ENCODE measurements at regions not wholly inside any gene's neighbourhood (a gene's known extent, or its start where the extent isn't known, plus 50 kb on each side); places are given as distances from the start of the nearest gene placed in this dataset.

- Mint-ChIP-seq H3K27ac (no peak overlapping the region), H3K4me3 (no peak overlapping the region), H3K4me1 (peaks cover 1% of the 10 kb centered on the region), H3K9me3 (ENCODE audit: insufficient read depth) (no peaks in the 10 kb centered on the region), H3K27me3 (no peaks in the 10 kb centered on the region)
- POLR2A ChIA-PET: no interaction called here
- no peaks in the 10 kb centered on the region for H3K4me1 ChIP-seq (ENCODE audit: control insufficient read depth in 2 of 2, insufficient read depth in 2 of 2, low read length in 2 of 2)
- intact Hi-C loops (cut with micrococcal nuclease): no loop called here
- CTCF ChIA-PET: no interaction called here
- DNase-seq (no peak), ATAC-seq (ENCODE audit: low read depth) (no peak)
- no peaks in the 10 kb centered on the region for H4K20me1 ChIP-seq (ENCODE audit: control insufficient read depth, insufficient read depth, low read length, poor library complexity, severe bottlenecking)
- no peak overlapping the region for H3K27ac ChIP-seq (ENCODE audit: low read length in 2 of 2)
- H3K27me3 ChIP-seq (replicated peaks in 1 of 4; ENCODE audit: control extremely low read depth in 1 of 4, control insufficient read depth in 3 of 4, insufficient read depth in 4 of 4, low read length in 3 of 4): no peaks in the 10 kb centered on the region
- 100% methylated on average over 2 of the region's 2 CpGs for WGBS (ENCODE audit: insufficient coverage)
- H3K4me2 ChIP-seq (replicated peaks; ENCODE audit: low read depth, low read length, poor library complexity, severe bottlenecking): no peak overlapping the region
- no peaks in the 10 kb centered on the region for H3K9me3 ChIP-seq (ENCODE audit: control extremely low read depth in 1 of 3, control insufficient read depth in 2 of 3, insufficient read depth in 1 of 3, low read length in 2 of 3)
- no peaks in the 10 kb centered on the region for H3K79me2 ChIP-seq (ENCODE audit: control insufficient read depth, insufficient read depth, low read length)
- no peak overlapping the region for H3K9ac ChIP-seq (ENCODE audit: low read length)
- no peaks in the 10 kb centered on the region for H3K36me3 ChIP-seq (replicated peaks in 1 of 2; ENCODE audit: control extremely low read depth in 1 of 2, control insufficient read depth in 1 of 2, extremely low read depth in 1 of 2, insufficient read depth in 2 of 2, low read length in 1 of 2)
- no peak overlapping the region for H3K4me3 ChIP-seq (ENCODE audit: control extremely low read depth in 1 of 5, extremely low read depth in 1 of 5, insufficient read depth in 1 of 5, low read depth in 2 of 5, low read length in 4 of 5)
- TF ChIP-seq EZH2 (IDR thresholded peaks at IDR 0.05; ENCODE audit: borderline replicate concordance, insufficient read depth, low read depth, low read length, poor library complexity, severe bottlenecking): no peak
- TF ChIP-seq, protein P1, sequence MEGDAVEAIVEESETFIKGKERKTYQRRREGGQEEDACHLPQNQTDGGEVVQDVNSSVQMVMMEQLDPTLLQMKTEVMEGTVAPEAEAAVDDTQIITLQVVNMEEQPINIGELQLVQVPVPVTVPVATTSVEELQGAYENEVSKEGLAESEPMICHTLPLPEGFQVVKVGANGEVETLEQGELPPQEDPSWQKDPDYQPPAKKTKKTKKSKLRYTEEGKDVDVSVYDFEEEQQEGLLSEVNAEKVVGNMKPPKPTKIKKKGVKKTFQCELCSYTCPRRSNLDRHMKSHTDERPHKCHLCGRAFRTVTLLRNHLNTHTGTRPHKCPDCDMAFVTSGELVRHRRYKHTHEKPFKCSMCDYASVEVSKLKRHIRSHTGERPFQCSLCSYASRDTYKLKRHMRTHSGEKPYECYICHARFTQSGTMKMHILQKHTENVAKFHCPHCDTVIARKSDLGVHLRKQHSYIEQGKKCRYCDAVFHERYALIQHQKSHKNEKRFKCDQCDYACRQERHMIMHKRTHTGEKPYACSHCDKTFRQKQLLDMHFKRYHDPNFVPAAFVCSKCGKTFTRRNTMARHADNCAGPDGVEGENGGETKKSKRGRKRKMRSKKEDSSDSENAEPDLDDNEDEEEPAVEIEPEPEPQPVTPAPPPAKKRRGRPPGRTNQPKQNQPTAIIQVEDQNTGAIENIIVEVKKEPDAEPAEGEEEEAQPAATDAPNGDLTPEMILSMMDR (IDR thresholded peaks at IDR 0.05): no peak
- H2AFZ ChIP-seq (ENCODE audit: insufficient read depth, low read depth, low read length, poor library complexity, severe bottlenecking): no peak overlapping the region
Measured at GRCh38 chr21:28459193-28459592, 533.5 kb downstream of the LTN1 start.

DNA sequence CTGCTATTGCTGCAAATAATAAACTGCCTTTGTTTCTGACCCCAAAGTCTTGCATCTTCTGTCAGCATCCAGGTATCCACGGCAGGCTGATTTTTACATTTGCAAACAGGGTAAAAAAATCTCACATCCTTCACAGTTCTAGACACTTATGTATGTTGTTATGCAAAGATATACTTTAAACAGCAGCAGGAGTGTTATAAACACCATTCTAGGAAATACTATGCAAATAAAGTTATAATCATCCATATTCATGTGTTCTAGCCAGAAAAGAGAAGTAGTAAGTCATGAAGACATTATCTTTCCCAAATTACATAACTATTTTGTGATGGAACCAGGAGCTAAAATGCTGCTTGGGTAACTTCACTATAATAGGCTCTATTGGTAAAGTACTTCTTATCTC lies 534.2 kb downstream of the LTN1 start:
- intact Hi-C loops (cut with micrococcal nuclease): no loop called here
- H3K36me3 ChIP-seq (replicated peaks in 1 of 2; ENCODE audit: control extremely low read depth in 1 of 2, control insufficient read depth in 1 of 2, extremely low read depth in 1 of 2, insufficient read depth in 2 of 2, low read length in 1 of 2): no peaks in the 10 kb centered on the region
- no peak overlapping the region for H3K27ac ChIP-seq (ENCODE audit: low read length in 2 of 2)
- H3K4me3 ChIP-seq (ENCODE audit: control extremely low read depth in 1 of 5, extremely low read depth in 1 of 5, insufficient read depth in 1 of 5, low read depth in 2 of 5, low read length in 4 of 5): no peak overlapping the region
- H3K9me3 Mint-ChIP-seq (ENCODE audit: insufficient read depth): no peaks in the 10 kb centered on the region
- H3K27me3 Mint-ChIP-seq: no peaks in the 10 kb centered on the region
- TF ChIP-seq EZH2 (IDR thresholded peaks at IDR 0.05; ENCODE audit: borderline replicate concordance, insufficient read depth, low read depth, low read length, poor library complexity, severe bottlenecking): no peak
- TF ChIP-seq, protein P1 (IDR thresholded peaks at IDR 0.05): no peak
- H3K79me2 ChIP-seq (ENCODE audit: control insufficient read depth, insufficient read depth, low read length): no peaks in the 10 kb centered on the region
- no CpG with 5 or more reads among the region's 1 CpG for WGBS (ENCODE audit: insufficient coverage)
- H3K27me3 ChIP-seq (replicated peaks in 1 of 4; ENCODE audit: control extremely low read depth in 1 of 4, control insufficient read depth in 3 of 4, insufficient read depth in 4 of 4, low read length in 3 of 4): no peaks in the 10 kb centered on the region
- H2AFZ ChIP-seq (ENCODE audit: insufficient read depth, low read depth, low read length, poor library complexity, severe bottlenecking): no peak overlapping the region
- H3K27ac Mint-ChIP-seq: no peak overlapping the region
- no peak for ATAC-seq (ENCODE audit: low read depth)
- H3K4me1 ChIP-seq (ENCODE audit: control insufficient read depth in 2 of 2, insufficient read depth in 2 of 2, low read length in 2 of 2): no peaks in the 10 kb centered on the region
- DNase-seq: no peak
- peaks cover 1% of the 10 kb centered on the region for H3K4me1 Mint-ChIP-seq
- no peaks in the 10 kb centered on the region for H4K20me1 ChIP-seq (ENCODE audit: control insufficient read depth, insufficient read depth, low read length, poor library complexity, severe bottlenecking)
- CTCF ChIA-PET: no interaction called here
- no peaks in the 10 kb centered on the region for H3K9me3 ChIP-seq (ENCODE audit: control extremely low read depth in 1 of 3, control insufficient read depth in 2 of 3, insufficient read depth in 1 of 3, low read length in 2 of 3)
- no peak overlapping the region for H3K4me3 Mint-ChIP-seq
- POLR2A ChIA-PET: no interaction called here
- H3K9ac ChIP-seq (ENCODE audit: low read length): no peak overlapping the region
- no peak overlapping the region for H3K4me2 ChIP-seq (replicated peaks; ENCODE audit: low read depth, low read length, poor library complexity, severe bottlenecking)
